Stomach (tissue), 8 donors: ENCODE measurements at regions not wholly inside any gene's neighbourhood (a gene's known extent, or its start where the extent isn't known, plus 50 kb on each side); places are given as distances from the start of the nearest gene placed in this dataset.

ENCODE experiments used
- DNase-seq, 2 donors: peaks; one replicate each; pipeline versions ENCODE4 v3.0.0 to v3.0.0-alpha.2; 2013 to 2019
- H3K27ac ChIP-seq, 5 donors: fragments of 200-600 bp in 4 of 5; sonication (generic) in 4 of 5; one replicate each; pipeline ENCODE4 v1.5.1; 2013 to 2019; ENCODE audit warnings: mild to moderate bottlenecking in 1 of 5, moderate library complexity in 1 of 5
- H3K27me3 ChIP-seq, 3 donors: fragments of 200-600 bp; sonication (generic); one replicate each; pipeline ENCODE4 v1.5.1; 2017 to 2019; ENCODE audit warnings: mixed run types in 1 of 3
- H3K36me3 ChIP-seq, 4 donors: fragments of 200-600 bp; sonication (generic); 1 replicate in 3 of 4; 2 replicates in 1 of 4; pipeline ENCODE4 v1.5.1; 2016 to 2019
- H3K4me1 ChIP-seq, 4 donors: fragments of 200-600 bp; sonication (generic); one replicate each; pipeline ENCODE4 v1.5.1; 2016 to 2019
- H3K4me3 ChIP-seq, 4 donors: fragments of 200-600 bp; sonication (generic) in 3 of 4; one replicate each; pipeline ENCODE4 v1.5.1; 2016 to 2019; ENCODE audit warnings: mild to moderate bottlenecking in 1 of 4
- H3K9me3 ChIP-seq, 4 donors: fragments of 200-600 bp; sonication (generic); one replicate each; pipeline ENCODE4 v1.5.1; 2016 to 2019
- CTCF ChIP-seq, 7 experiments: fragments of 450-650 bp in 4 of 7; fragments of 200-600 bp in 3 of 7; sonication (generic) in 3 of 7; IDR thresholded peaks; one replicate each; pipeline ENCODE4 v1.5.1; 2016 to 2019; ENCODE audit warnings: antibody characterized with exemption in 7 of 7, control low read depth in 2 of 7, mild to moderate bottlenecking in 1 of 7
- EP300 ChIP-seq: sonication (generic); formaldehyde crosslinking; IDR thresholded peaks from one replicate; pipeline ENCODE4 v1.6.1; 2017; ENCODE audit warnings: antibody characterized with exemption
- POLR2A ChIP-seq, 4 donors: fragments of 450-650 bp; IDR thresholded peaks; one replicate each; pipeline ENCODE4 v1.6.1; 2016; ENCODE audit warnings: antibody characterized with exemption in 4 of 4, control low read depth in 2 of 4, mild to moderate bottlenecking in 1 of 4, moderate library complexity in 1 of 4
- POLR2AphosphoS5 ChIP-seq, 3 donors: sonication (generic); formaldehyde crosslinking; IDR thresholded peaks; one replicate each; pipeline ENCODE4 v1.6.1; 2016; ENCODE audit warnings: antibody characterized with exemption in 3 of 3
- WGBS, 5 donors: extraction: QIAGEN DNeasy Blood & Tissue Kit in 3 of 5; methylation state at CpG; one replicate each; pipeline versions ENCODE4 v1.1.5 to v1.1.7; 2013 to 2018; 5-methylcytosine and 5-hydroxymethylcytosine counted together
- intact Hi-C: fragments of 100-400 bp; cut with DNase I; formaldehyde crosslinking; loops from one replicate; pipeline ENCODE4 v1.15.1; 2023; ENCODE audit warnings: low total_unique reads
- donor health status: healthy with polysubstance abuse.
- donor health status: Bipolar disorder and iron deficiency.
- donor health status: healthy.

- Histone ChIP-seq H3K9me3 (peaks cover 0 to 20% (median 3%) of the 10 kb centered on the region in 4 donors), H3K4me1 (no peaks in the 10 kb centered on the region), H3K36me3 (no peaks in the 10 kb centered on the region), H3K4me3 (no peak overlapping the region), H3K27ac (no peak overlapping the region), H3K27me3 (no peaks in the 10 kb centered on the region)
- TF ChIP-seq CTCF (IDR thresholded peaks at IDR 0.05) (no peak), POLR2AphosphoS5 (IDR thresholded peaks at IDR 0.05) (no peak), EP300 (no peak), POLR2A (IDR thresholded peaks at IDR 0.05) (no peak)
- WGBS, 5 donors, result 51 to 70% (median 60%) methylated on average over 3 of the region's 3 CpGs
- DNase-seq, result no peak
- intact Hi-C loops, result no loop called here
These were observed 1557.9 kb downstream of the PLA2G4A start for GRCh38 chr1:188386666-188387065.

GRCh38 chr1:188394677-188395076, 1565.9 kb downstream of the PLA2G4A start:
- H3K27me3 ChIP-seq, result no peaks in the 10 kb centered on the region
- WGBS, 5 donors, result 77 to 90% (median 83%) methylated on average over 1 of the region's 1 CpG
- no peak overlapping the region for H3K4me3 ChIP-seq
- TF ChIP-seq POLR2A (IDR thresholded peaks at IDR 0.05), result no peak
- no peak for TF ChIP-seq CTCF (IDR thresholded peaks at IDR 0.05)
- no peak for TF ChIP-seq EP300
- no peak for TF ChIP-seq POLR2AphosphoS5 (IDR thresholded peaks at IDR 0.05)
- peaks cover 0 to 22% (median 4%) of the 10 kb centered on the region in 4 donors for H3K9me3 ChIP-seq
- H3K27ac ChIP-seq, result no peak overlapping the region
- no peaks in the 10 kb centered on the region for H3K4me1 ChIP-seq
- DNase-seq, result no peak
- H3K36me3 ChIP-seq, result no peaks in the 10 kb centered on the region
- intact Hi-C loops, result no loop called here

DNA sequence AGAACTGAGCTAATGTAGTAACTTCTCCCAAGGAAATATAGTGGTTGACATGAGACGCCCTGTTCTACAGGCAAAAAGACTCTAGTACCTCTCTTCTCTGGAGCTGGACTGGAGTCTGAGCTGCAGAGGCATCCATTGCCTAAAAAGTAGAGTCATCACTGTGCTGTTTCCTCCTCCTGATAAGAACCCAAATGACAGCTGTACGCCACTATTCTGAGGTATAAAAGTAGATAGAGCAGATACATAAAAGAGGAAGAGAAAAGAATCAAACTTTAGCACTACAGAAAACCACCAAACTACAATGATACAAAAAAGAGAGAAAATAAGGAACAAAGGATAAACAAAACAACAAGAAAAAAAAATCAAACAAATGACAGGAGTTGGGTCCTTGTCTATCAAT, 1568.8 kb downstream of the PLA2G4A start:
- Histone ChIP-seq H3K4me1 (no peaks in the 10 kb centered on the region), H3K27ac (no peak overlapping the region), H3K9me3 (peaks cover 0 to 11% (median 4%) of the 10 kb centered on the region in 4 donors), H3K27me3 (no peaks in the 10 kb centered on the region), H3K4me3 (no peak overlapping the region), H3K36me3 (no peaks in the 10 kb centered on the region)
- TF ChIP-seq POLR2A (IDR thresholded peaks at IDR 0.05) (no peak), CTCF (IDR thresholded peaks at IDR 0.05) (no peak), EP300 (no peak), POLR2AphosphoS5 (IDR thresholded peaks at IDR 0.05) (no peak)
- intact Hi-C loops, result no loop called here
- DNase-seq, result no peak
- WGBS, 5 donors, result 77 to 91% (median 85%) methylated on average over 2 of the region's 2 CpGs

- WGBS, 5 donors, result 63 to 79% (median 70%) methylated on average over 3 of the region's 3 CpGs
- no peak for TF ChIP-seq EP300
- TF ChIP-seq POLR2A (IDR thresholded peaks at IDR 0.05), result no peak
- no peak for TF ChIP-seq POLR2AphosphoS5 (IDR thresholded peaks at IDR 0.05)
- TF ChIP-seq CTCF (IDR thresholded peaks at IDR 0.05), result no peak
- DNase-seq, result no peak
- Histone ChIP-seq H3K27ac (no peak overlapping the region), H3K36me3 (no peaks in the 10 kb centered on the region), H3K4me1 (no peaks in the 10 kb centered on the region), H3K27me3 (no peaks in the 10 kb centered on the region), H3K9me3 (no peaks in the 10 kb centered on the region), H3K4me3 (no peak overlapping the region)
- intact Hi-C loops, result no loop called here
These were observed 1574.2 kb downstream of the PLA2G4A start for GRCh38 chr1:188402986-188403385.
